Activated CD4-positive, alpha-beta T cell treated with anti-CD3 and anti-CD28 coated beads, Interleukin-2, amount 50 U/mL, for 48 hours (primary cell): ENCODE measurements at regions not wholly inside any gene's neighbourhood (a gene's known extent, or its start where the extent isn't known, plus 50 kb on each side); places are given as distances from the start of the nearest gene placed in this dataset.
"Not testable (repeated sequence)": the region's sequence is repeated elsewhere in the genome, so short reads cannot be mapped to it uniquely, and the experiment has no call there.

Experiments used
- DNase-seq, 2 experiments: peaks; one replicate each; pipeline ENCODE4 v3.0.0-alpha.2; 2020

DNA sequence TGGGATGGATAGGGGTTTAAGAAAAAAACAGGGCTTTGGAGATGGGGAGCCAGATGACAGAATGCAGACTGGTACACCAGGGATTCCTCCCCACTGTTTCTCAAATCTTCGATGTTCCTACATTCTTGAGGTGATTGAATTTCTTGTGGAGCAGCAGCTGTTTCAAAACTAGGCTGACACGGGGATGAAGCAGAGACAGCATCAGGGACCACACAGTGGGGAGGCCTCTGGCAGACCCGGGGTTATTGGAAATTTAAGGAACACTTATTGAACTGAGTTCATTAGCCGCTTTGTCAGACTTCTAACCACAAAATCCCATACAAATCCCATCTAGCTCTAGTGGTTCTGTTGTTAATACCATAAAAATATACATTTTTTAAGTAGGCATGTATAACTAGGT lies 621.4 kb upstream of the GBE1 start:
- no peak for DNase-seq

DNA sequence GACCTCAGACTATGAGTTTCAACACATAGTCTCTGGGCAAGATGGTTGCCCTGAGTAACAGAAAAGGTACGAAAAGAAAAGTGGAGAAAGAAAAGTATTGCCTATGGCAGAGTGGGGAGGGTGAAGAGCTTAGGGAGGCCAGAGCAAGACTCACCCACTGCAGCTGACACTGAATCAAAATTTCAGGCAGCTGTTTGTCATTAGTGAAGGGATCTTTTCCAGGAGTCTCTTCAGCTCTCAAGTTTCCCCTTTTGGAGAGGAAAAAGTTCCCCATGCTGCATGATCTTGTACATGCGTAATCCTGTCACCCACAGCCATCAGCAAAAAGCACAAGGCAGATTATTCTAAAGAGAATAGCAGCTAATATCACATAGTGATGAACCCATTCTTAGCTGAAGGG lies 616.9 kb upstream of the GBE1 start:
- DNase-seq = no peak

DNA sequence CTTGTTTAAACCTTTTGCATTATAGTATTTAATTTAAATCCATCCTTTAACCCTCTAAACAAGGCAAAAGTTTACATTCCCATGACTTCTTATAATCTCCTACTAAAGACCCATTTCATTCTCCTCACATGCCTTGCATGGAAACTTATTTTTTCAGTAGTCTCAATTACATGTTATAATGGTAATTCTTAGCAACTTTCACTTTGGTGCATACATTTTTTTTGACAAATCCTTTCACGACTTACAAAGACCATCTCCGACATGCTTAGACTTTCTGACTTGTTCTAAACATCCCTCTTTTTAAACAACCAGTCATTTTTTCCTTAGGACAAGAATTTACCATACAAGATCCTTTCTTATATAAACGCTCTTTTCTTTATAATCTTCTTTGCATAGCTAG lies 615.4 kb upstream of the GBE1 start:
- no peak for DNase-seq

DNA sequence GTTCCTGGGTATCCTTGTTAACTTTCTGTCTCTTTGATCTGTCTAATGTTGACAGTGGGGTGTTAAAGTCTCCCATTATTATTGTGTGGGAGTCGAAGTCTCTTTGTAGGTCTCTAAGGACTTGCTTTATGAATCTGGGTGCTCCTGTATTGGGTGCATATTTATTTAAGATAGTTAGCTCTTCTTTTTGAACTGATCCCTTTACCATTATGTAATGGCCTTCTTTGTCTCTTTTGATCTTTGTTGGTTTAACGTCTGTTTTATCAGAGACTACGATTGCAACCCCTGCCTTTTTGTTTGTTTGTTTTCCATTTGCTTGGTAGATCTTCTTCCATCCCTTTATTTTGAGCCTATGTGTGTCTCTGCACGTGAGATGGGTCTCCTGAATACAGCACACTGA lies 612.4 kb upstream of the GBE1 start:
- not testable (repeated sequence) for DNase-seq

DNA sequence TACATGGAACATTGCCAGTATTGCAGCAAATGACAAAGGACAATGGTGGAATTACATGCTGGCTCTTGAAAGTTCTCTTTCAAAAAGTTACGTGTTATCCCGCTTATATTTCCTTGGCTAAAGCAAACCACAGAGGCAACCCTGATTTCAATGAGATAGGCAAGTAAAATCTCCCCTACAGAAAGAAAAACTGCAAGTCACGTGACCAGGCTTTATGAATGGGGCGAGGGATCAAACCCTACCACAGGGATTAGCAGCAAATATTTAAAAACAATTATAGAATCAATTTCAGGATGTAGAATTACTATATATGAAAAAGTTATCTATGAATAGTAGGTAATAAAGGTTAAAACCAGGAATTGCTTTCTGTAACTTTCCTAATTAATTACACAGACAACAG lies 603.4 kb upstream of the GBE1 start:
- no peak for DNase-seq

DNA sequence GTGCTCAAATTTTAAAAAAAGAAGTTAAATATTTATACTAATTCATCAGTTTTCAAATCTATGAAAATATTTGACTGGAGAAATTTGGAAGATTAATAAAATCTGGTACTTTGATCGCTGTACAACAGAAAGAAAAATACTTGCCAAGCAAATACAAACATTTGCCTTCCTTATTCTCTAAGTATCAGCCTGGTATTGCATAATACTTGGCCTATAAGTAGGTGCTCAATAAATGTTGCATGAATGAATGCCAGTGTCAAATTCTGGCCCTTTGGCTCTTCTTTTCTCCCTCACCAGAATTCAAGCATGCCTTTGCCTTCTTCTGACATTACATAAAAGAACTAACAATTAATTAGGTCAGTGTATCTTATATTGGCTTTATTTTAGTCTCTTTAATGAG lies 601.7 kb upstream of the GBE1 start:
- DNase-seq = no peak

DNA sequence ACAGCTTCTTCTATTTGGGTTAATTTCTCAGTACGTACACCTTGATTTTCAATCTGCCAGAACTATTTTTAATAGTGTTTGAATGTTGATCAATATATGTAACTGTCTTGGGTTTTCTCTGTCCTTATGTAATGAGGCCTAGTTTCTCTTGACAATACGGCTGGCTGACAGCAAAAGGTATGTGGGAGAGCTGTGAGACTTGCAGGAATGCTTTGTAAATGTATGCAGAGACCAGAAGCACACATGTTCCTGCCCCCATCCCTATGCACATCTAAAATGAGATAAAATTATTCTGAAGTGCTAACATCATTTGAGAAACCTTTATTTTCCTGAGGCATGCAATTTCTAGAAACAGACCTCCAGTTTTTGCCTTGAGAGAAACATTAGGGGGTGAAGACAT lies 593.8 kb upstream of the GBE1 start:
- DNase-seq = no peak

DNA sequence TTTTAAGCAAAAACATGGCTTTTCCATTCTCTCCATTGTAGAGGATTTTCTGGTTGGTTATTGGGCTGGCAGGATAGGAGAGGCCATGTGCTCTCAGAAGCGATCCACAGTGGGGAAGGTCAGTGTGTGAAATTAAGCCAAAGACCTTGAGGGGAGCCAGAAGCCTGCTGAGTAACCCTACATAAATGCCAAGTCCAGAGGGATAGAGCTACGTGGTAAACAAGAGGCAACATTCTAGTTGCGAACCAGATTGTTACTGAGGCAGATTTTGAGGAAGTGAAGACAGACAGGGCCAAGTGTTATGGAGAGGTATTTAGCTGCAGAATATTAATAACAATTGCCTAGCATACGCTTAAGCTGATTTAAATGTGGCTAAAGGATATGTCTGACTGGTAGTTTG lies 592.8 kb upstream of the GBE1 start:
- DNase-seq = no peak

DNA sequence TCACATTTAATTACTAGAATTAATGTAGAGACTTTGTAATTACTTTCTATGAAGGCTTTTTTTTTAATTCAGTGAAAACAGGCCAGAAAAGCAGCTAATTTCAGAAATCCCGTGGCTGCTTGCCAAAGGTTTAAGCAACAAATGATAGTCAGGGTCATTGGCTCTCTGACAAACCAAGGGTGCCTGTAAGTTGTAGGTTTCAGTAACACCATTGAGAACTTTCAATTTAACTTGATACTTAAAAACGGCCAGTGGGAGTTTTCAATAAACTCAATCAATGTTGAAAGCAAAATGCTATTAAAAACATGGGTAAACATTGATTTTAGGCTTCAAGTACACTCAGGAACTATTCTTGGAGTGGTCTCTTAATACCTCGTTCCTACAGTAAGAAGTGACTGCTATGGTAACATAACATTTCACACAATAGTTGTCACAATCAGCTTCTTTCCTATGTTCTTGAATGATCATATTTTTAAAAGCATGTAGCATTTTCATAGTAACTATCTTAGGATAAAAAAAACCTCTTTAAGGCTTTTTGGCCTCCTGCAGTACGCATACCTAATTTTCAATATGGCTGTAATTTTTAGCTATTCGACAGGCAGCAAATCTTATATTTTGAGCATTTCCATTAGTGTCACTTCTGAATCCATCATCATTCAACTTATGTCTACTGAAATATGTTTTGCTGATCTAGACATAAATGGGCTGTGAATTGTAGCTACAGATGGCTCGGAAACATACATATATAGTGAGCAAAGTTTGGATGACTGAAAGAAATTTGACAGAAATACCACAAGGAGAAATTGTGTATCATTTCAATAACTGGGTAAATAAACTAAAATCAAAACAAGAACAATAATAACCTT lies 592.1 kb upstream of the GBE1 start:
- no peak for DNase-seq

DNA sequence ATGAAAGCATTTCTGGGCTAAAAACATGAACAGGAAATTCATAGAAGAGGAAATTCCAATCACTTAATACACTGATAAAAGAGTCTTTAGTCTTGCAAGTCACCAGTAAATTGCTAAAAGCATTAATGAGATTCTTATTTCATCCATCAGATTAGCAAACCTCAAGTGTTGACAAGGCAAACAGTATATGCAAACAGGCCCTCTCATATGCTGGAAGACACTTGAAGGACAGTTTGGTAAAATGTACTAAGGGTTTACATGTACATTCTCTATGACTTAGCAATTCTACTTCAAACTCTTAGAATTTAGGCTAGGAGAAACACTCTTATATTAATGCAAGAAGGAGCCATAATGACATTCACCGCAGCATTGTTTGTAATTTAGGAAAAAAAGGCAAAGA lies 586.1 kb upstream of the GBE1 start:
- no peak for DNase-seq

DNA sequence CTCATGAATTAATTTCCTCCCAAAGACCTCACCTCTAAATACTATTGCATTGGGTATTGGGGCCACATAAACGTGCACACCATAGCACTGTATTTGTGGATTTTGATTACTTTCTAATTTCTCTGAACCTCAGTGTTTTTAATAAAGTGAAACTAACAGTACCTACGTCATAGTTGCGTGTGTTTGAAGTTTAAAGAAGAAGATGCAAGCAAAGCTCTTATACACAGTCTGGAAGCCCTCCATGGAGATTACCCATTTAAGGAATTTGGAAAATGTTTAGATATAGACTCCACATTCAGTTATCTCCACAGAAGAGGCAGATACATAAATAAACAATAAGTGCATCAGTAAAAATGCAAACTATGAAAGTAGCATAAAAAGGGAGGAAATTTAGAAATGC lies 581.1 kb upstream of the GBE1 start:
- no peak for DNase-seq

DNA sequence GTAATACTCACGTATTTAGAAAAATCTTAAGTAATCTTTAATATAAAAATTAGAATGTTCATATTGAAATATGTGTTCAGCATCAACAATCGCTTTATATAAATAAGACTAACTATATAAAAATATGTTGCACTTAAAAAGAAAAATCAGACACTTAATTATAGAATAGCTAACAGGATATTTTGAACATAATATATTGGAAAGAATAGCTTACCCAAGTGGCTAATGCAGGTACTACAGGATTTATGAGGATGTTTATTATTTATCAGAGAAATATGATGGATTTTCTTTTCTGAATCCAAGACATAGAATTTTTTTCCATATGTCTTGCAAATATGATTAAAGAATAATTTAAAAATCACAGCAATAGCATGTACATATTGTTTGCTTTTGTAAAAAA lies 567.9 kb upstream of the GBE1 start:
- no peak for DNase-seq

DNA sequence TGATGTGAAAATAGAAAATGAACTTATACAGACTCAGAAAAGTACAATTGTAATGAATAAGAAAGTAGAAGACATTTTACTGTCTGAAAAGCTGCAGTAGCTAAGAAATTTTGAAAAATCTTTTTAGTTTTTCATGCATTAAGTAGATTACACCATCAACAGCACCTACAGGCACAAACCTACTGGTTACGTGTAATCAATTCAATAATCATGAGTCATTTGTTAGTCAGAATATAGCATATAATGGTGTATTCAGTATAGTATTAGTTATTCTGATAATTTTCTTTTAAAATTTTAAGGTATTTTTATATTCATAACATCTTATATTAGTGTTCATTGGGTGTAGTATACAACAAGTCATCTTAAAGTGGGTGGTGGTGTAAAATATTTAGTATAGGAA lies 550.5 kb upstream of the GBE1 start:
- no peak for DNase-seq

DNA sequence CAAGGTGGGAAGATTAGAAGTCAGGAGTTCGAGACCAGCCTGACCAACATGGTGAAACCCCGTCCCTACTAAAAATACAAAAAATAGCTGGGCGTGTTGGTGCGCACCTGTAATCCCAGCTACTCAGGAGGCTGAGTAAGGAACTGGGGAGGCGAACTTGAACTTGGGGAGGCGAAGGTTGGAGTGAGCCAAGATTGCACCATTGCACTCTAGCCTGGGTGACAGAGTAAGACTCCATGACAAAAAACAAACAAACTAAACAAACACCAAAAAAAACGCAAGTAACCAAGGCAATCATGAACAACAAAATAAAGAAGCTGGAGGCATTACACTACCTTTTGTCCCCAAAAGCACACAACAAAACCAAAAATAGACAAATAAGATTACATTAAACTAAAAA lies 547.3 kb upstream of the GBE1 start:
- no peak for DNase-seq

DNA sequence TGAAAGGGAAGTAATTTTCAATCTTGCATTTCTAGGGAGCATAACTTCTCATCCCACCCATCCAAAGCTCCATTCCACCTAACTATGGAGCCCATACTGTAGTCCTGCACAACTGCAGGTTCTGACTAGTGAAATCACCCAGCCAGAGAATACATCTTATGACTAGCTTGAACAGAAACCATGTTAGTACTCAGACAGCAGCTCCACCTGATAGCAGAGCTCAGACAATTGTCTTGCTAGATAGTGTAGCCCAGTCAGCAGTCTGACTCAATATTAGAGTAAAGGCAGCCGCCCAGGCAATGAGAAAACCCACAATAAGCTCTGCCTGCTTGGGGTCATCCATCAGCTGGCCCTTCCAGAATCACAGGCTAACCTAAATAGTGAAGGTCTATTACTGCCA lies 544.7 kb upstream of the GBE1 start:
- DNase-seq = no peak

DNA sequence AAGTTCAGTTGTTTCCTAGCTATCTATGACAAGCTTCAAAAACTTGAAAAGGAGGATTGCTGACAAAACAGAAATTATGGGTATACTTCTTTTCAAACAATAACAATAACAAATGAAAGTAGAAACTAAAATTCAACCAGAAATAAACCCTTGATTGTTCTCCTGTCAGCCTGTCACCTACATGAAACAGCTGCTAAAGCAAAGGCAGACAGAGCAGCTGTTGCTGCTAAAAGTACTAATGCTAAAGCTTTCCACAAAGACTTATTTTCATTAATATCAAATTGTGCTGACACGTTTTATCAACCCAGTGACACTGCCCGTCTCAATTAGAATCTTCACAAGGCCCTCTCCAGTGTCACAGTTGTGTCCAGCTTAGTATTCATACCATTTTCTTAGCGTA lies 533.2 kb upstream of the GBE1 start:
- no peak for DNase-seq

DNA sequence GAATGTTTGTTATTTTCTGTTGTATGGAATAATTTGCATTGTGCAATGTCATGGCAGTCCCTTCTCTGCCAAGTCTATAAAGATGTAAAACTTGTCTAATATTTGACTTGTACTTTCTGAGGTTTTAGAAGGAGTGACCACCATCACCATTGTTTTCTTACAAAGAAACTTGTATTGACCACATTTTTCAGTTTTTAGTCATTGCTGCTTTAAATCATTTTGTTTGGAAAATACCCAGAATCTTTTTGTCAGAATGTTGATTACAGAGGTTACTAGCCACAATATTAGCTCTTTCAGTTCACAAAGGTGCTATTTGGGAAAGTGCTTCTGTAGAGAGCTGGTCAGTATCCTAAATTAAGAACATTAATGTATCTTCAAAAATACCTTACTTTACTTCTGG lies 532.4 kb upstream of the GBE1 start:
- DNase-seq = no peak

DNA sequence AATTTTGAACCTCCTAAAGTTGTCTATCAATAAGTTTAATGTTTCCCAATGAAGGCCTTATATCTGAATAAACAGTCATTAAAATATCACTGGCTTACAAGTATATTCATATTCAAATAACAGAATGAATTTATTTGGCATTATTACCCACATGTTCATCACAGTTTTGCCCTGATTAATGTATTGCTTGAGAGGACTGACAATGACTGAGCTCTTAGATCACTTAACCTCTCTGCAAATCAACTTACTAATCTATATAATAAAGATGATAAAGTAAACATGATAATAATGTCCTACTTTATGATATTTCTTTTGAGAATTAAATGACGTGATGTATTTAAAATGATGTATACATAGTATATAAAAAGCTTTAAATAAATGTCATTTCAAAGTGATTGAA lies 532.0 kb upstream of the GBE1 start:
- DNase-seq = no peak

DNA sequence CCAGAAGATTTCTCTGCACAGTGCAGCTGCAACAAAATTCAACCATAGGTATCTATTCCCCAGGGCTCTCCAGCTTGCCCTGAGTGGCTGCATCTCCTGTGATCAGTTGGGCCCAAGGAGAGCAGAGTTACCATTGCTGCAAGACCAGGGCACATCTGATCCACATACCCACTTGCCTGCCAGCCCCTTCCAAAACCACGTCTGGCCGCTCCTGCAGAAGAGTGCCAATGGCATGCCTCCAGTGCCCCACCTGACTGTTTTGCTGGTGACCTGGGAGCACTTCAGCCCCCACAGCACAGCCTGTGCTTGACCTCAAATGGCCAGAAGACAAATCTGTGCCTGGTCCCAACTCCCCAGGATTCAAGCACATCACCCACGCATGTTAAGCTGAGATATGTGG lies 526.1 kb upstream of the GBE1 start:
- DNase-seq = no peak

DNA sequence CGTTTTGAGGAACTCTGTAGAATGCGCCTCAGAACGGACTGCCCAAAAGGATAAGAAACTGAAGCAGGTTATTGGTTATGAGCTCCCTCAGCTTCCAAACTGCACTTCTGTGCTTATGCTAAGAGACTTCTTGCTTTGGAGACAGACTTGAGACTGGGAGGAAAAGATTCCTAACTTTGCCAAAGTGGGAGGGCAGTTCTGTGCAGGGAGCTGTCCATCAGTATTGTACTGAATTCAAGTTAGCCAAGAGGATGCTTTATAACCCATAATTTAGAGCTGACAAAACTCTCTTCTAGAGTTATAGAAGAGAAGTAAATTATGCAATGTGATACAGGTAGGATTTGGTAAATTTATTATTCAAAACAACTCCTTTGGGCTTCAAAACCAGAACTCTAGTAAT lies 519.8 kb upstream of the GBE1 start:
- DNase-seq = no peak

DNA sequence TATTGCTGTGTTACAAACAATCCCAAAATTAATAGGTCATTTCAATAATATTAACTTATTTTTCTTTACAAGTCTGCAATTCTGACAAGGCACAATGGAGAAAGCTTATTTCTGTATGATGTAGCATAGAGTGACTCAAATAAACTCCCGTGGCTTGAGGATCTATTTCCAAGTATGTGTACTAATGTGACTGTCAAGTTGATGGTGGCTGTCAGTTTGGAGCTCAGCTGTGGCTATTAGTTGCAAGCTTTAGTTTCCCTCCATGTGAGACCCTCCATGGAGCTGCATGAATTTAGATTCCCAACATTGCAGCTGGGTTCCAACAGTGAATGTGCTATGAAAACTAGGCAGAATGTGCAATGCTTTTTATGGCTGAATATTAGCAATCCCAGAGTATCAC lies 515.5 kb upstream of the GBE1 start:
- no peak for DNase-seq

DNA sequence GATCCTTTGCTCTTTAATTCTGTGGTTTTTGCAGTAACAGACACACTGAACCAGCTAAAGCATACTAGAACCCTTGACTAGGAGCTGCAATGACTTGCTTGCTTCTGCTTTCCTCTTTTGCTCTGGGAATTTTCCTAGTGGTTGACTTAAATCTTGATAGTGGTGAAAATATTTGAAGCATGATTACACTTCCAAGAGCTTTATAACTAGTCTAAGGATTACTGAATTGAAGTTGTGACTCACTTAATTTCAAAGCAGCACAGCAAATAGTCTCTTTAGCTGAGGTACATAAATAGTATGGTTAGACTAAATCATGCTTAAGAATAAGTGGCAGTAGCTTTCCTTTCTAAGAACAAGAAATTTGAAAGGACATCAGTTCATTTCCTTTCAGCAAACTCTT lies 513.5 kb upstream of the GBE1 start:
- DNase-seq = no peak

DNA sequence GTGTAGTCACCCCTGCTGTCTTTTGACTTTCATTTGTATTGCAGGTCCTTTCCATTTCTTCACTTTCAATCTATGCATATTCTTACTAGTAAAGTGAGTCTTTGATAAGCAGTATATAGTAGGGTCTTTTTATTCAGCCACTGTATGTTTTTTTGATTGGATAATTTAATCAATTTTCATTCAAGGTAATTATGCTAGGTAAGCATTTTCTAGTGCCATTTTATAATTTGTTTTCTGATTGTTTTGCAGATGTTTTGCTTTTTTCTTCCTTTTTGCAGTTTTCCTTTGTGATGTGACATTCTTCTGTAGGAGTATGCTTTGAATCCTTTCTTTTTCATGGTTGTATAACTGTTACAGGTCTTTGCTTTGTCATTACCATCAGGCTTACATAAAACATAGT lies 504.3 kb upstream of the GBE1 start:
- no peak for DNase-seq

DNA sequence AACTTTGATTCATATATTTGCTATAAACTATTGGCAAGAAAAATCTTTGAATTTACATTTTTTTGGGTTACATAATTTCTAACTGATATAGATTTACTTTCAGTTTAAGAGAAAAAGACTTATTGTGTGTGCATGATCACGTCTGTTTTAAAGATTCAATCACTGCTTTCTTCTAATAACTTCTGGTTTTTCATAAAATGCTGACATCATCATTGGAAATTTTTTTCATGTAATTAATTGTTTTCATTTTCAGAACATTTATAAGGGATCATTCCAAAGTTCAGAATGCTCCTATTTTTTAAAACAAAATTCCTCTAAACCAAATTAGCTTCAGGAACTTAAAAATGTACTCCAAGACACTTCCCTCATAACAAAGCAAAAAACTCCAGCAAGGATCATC lies 500.7 kb upstream of the GBE1 start:
- no peak for DNase-seq

DNA sequence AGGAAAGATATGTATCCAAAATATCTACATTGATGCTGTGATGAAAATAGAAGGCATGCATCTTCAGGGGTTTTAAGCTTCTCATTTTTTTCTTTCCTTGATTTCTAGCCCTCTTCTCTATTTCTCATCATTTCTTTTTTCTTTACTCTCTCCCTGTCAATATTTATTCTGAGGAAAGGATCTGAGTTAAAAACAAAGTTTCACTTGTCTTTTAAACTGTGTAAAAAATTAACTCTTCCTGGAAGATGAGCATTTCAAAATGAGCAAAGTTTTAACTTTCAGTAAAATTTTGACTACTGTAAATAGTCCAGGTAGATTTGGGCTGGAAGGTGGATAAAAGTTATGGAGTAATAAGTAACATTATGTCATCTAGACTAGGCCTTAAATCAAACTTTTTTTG lies 500.2 kb upstream of the GBE1 start:
- DNase-seq = no peak

DNA sequence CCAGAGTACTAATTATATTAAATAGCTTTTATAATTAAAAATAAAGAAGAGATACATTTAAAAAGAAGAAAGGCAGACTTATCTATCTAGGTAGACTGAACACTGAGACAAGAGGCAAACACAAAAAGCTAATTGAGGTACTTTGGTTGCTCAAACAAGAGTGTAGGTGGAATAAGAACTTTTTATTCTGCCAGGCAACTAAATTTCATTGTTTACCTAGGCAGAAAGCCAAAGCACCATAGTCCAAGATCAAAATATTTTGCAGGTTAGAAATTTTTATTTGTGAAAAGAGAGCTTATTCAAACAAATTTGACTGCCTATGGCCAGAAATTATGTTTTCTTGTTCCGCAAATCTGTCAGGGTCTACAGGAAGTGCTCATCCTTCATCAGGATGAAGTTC lies 499.6 kb upstream of the GBE1 start:
- no peak for DNase-seq
